SK-N-SH (cell line): ENCODE measurements at regions not wholly inside any gene's neighbourhood (a gene's known extent, or its start where the extent isn't known, plus 50 kb on each side); places are given as distances from the start of the nearest gene placed in this dataset.

ENCODE experiments used
- CTCF ChIA-PET: fragments of 300-600, 350-600 bp; formaldehyde crosslinking; extraction: SDS; loops from one replicate; lab custom pipeline; 2021; lab: Yijun Ruan, JAX
- POLR2A ChIA-PET: fragments of 350-600 bp; sonication (Branson Sonifier 250); formaldehyde crosslinking; extraction: SDS; loops from one replicate; lab custom pipeline; 2020; ENCODE audit warnings: antibody characterized with exemption, inconsistent platforms; lab: Yijun Ruan, JAX
- DNase-seq: peaks from one replicate; pipeline ENCODE4 v3.0.0; 2012
- H2AFZ ChIP-seq: fragments of 200-600 bp; sonication (generic); 2 replicates; pipeline ENCODE4 v1.8.1; 2016; ENCODE audit warnings: antibody characterized with exemption, mild to moderate bottlenecking, low read depth
- H3F3A ChIP-seq: fragments of 200-600 bp; sonication (generic); replicated peaks from 2 replicates; pipeline ENCODE3; 2016; ENCODE audit warnings: antibody characterized with exemption, mild to moderate bottlenecking; ENCODE audit not compliant: insufficient read depth
- H3K27ac ChIP-seq, 2 experiments: fragments of 200-500 bp in 1 of 2; fragments of 200-600 bp in 1 of 2; sonication (Bioruptor generic) in 1 of 2; sonication (generic), shearing (Covaris generic) in 1 of 2; 2 replicates each; pipeline versions ENCODE4 v1.5.1 to v1.6.1; 2014 to 2016; ENCODE audit warnings: low read depth in 2 of 2, inconsistent platforms in 1 of 2, low read length in 1 of 2, mild to moderate bottlenecking in 1 of 2, mixed read lengths in 1 of 2
- H3K27me3 ChIP-seq: fragments of 200-600 bp; sonication (generic), shearing (Covaris generic); 2 replicates; pipeline ENCODE4 v1.6.1; 2016; ENCODE audit warnings: mixed run types; ENCODE audit not compliant: insufficient read depth
- H3K36me3 ChIP-seq, 2 experiments: fragments of 200-500 bp in 1 of 2; fragments of 200-600 bp in 1 of 2; sonication (Bioruptor generic) in 1 of 2; sonication (generic) in 1 of 2; replicated peaks in 1 of 2; 2 replicates each; pipeline versions ENCODE3 to v1.5.1; 2014 to 2016; ENCODE audit warnings: low read length in 1 of 2, mild to moderate bottlenecking in 1 of 2; ENCODE audit not compliant: insufficient read depth in 2 of 2, control insufficient read depth in 1 of 2
- H3K4me1 ChIP-seq, 2 experiments: fragments of 200-500 bp in 1 of 2; fragments of 200-600 bp in 1 of 2; sonication (Bioruptor generic) in 1 of 2; sonication (generic), shearing (Covaris generic) in 1 of 2; 2 replicates each; pipeline versions ENCODE4 v1.5.1 to v1.6.1; 2014 to 2016; ENCODE audit warnings: low read depth in 1 of 2, low read length in 1 of 2, mixed run types in 1 of 2; ENCODE audit not compliant: insufficient read depth in 2 of 2, control insufficient read depth in 1 of 2
- H3K4me2 ChIP-seq: fragments of 200-600 bp; sonication (generic), shearing (Covaris generic); 2 replicates; pipeline ENCODE4 v1.6.1; 2017; ENCODE audit warnings: mixed run types
- H3K4me3 ChIP-seq, 2 experiments: fragments of 200-500 bp in 1 of 2; fragments of 200-600 bp in 1 of 2; sonication (Bioruptor generic) in 1 of 2; sonication (generic), shearing (Covaris generic) in 1 of 2; 2 replicates each; pipeline versions ENCODE4 v1.5.1 to v1.8.1; 2014 to 2016; ENCODE audit warnings: low read depth in 2 of 2, inconsistent platforms in 1 of 2, low read length in 1 of 2, mild to moderate bottlenecking in 1 of 2, mixed read lengths in 1 of 2, moderate library complexity in 1 of 2
- H3K79me2 ChIP-seq: fragments of 200-600 bp; sonication (generic); 2 replicates; pipeline ENCODE4 v1.8.1; 2017; ENCODE audit warnings: mild to moderate bottlenecking; ENCODE audit not compliant: insufficient read depth
- H3K9ac ChIP-seq: fragments of 200-600 bp; sonication (generic); 2 replicates; pipeline ENCODE4 v1.6.1; 2017; ENCODE audit warnings: mixed run types
- H3K9me2 ChIP-seq: fragments of 200-600 bp; sonication (generic); 2 replicates; pipeline ENCODE4 v1.6.1; 2017; ENCODE audit warnings: mixed run types
- H3K9me3 ChIP-seq: fragments of 200-600 bp; sonication (generic); 2 replicates; pipeline ENCODE4 v1.6.1; 2017; ENCODE audit warnings: mixed run types, mild to moderate bottlenecking, moderate library complexity
- H4K20me1 ChIP-seq: fragments of 200-600 bp; sonication (generic); 2 replicates; pipeline ENCODE4 v1.6.1; 2017; ENCODE audit warnings: mild to moderate bottlenecking, mixed run types; ENCODE audit not compliant: insufficient read depth
- EP300 ChIP-seq, 2 experiments: IDR thresholded peaks; 2 replicates each; pipeline versions ENCODE4 v1.4.0 to v1.6.1; 2012; ENCODE audit warnings: borderline replicate concordance in 1 of 2, low read depth in 1 of 2, low read length in 1 of 2
- EZH2phosphoT487 ChIP-seq: fragments of 200-600 bp; sonication (generic); IDR thresholded peaks from 2 replicates; pipeline ENCODE4 v1.6.1; 2017; ENCODE audit warnings: low read depth, mixed run types, mild to moderate bottlenecking, antibody characterized with exemption, moderate library complexity, borderline replicate concordance
- FOSL2 ChIP-seq: IDR thresholded peaks from 2 replicates; pipeline ENCODE4 v1.4.0; 2012; ENCODE audit warnings: low read depth, mild to moderate bottlenecking, moderate library complexity, borderline replicate concordance
- GATA2 ChIP-seq: sonication (generic); formaldehyde crosslinking; IDR thresholded peaks from 2 replicates; pipeline ENCODE4 v1.5.0; 2020; ENCODE audit warnings: mild to moderate bottlenecking, missing genetic modification reagents
- JUND ChIP-seq: IDR thresholded peaks from 2 replicates; pipeline ENCODE4 v1.4.0; 2012
- NFIC ChIP-seq: IDR thresholded peaks from 2 replicates; pipeline ENCODE4 v1.4.0; 2012; ENCODE audit warnings: borderline replicate concordance
- PBX3 ChIP-seq: IDR thresholded peaks from 2 replicates; pipeline ENCODE4; 2012
- POLR2AphosphoS5 ChIP-seq: IDR thresholded peaks from 2 replicates; pipeline ENCODE4 v1.6.1; 2012; ENCODE audit warnings: low read depth, low read length
- SMC3 ChIP-seq: IDR thresholded peaks from 2 replicates; pipeline ENCODE4 v1.6.1; 2012; ENCODE audit warnings: low read depth, low read length, improper control_type of control experiment
- TCF12 ChIP-seq: IDR thresholded peaks from 2 replicates; pipeline ENCODE4 v1.4.0; 2012
- ZBTB33 ChIP-seq: IDR thresholded peaks from 2 replicates; pipeline ENCODE4 v1.4.0; 2012; ENCODE audit warnings: low read depth, borderline replicate concordance
- WGBS: methylation state at CpG from one replicate; pipeline ENCODE4 v1.1.6; 2017; ENCODE audit warnings: low lambda C conversion rate; 5-methylcytosine and 5-hydroxymethylcytosine counted together

GRCh38 chr13:24032252-24032651 lies 128.3 kb upstream of the SPATA13 start:
- Histone ChIP-seq H3K27me3 (no peaks in the 10 kb centered on the region), H3K4me1 (peaks cover 16 to 17% of the 10 kb centered on the region in 2 experiments; a peak in 3 of 4 replicates), H3K79me2 (no peaks in the 10 kb centered on the region), H4K20me1 (no peaks in the 10 kb centered on the region), H2AFZ (no peak overlapping the region), H3K27ac (peak overlapping the region; percentile 56 to 74; a peak in 3 of 4 replicates), H3K9me2 (no peaks in the 10 kb centered on the region), H3K4me3 (no peak overlapping the region), H3K4me2 (0 out of 2 replicates have a peak overlapping the region, but pooled peaks have one; percentile 27), H3K9me3 (no peaks in the 10 kb centered on the region)
- WGBS: 26% methylated on average over 2 of the region's 2 CpGs
- CTCF ChIA-PET: interaction anchor here (1.0 to 1.4 kb wide), 2 partner anchors 12 to 15 kb away, joined by 3 to 6 read pairs; no protein-coding TSS in a partner anchor
- no peak for DNase-seq
- no peak for TF ChIP-seq ZBTB33
- peak; percentile 45; the same call in 1 of the 2 replicates for TF ChIP-seq PBX3
- no peak for TF ChIP-seq SMC3
- peak; percentile 42 for TF ChIP-seq TCF12
- peak; percentile 47; the same call in 1 of the 2 replicates for TF ChIP-seq NFIC
- TF ChIP-seq, all 33 proteins: peak for 3
- no peak overlapping the region for H3K9ac ChIP-seq
- no peaks in the 10 kb centered on the region for H3K36me3 ChIP-seq
- peaks cover 4% of the 10 kb centered on the region for H3F3A ChIP-seq
- POLR2A ChIA-PET: no interaction called here

- no peaks in the 10 kb centered on the region for H3K9me3 ChIP-seq
- 0 out of 4 replicates have a peak, but pooled peaks of 1 of the 2 experiments have one; percentile 7 for TF ChIP-seq EP300 (IDR thresholded peaks at IDR 0.05; ENCODE audit: borderline replicate concordance in 1 of 2, low read depth in 1 of 2, low read length in 1 of 2)
- TF ChIP-seq TCF12: peak; percentile 43
- TF ChIP-seq GATA2 (CRISPR knock-in tag): no peak
- peak; percentile 46; the same call in 1 of the 2 replicates for TF ChIP-seq FOSL2
- no peak for TF ChIP-seq POLR2AphosphoS5
- 0 out of 2 replicates have a peak, but pooled peaks have one; percentile 21 for TF ChIP-seq PBX3
- peak; percentile 39 for TF ChIP-seq JUND
- no peak for TF ChIP-seq EZH2phosphoT487
- no peak overlapping the region for H2AFZ ChIP-seq
- no peaks in the 10 kb centered on the region for H3K9me2 ChIP-seq
- no peaks in the 10 kb centered on the region for H3K36me3 ChIP-seq
- no peaks in the 10 kb centered on the region for H3K27me3 ChIP-seq
- no peak overlapping the region for H3K4me3 ChIP-seq
- ChIA-PET CTCF (interaction anchor here (1.0 to 1.4 kb wide), 3 partner anchors 9 to 15 kb away, joined by 3 to 6 read pairs (median 3); no protein-coding TSS in a partner anchor), POLR2A (no interaction called here)
- no peaks in the 10 kb centered on the region for H3K79me2 ChIP-seq
- H3K9ac ChIP-seq: no peak overlapping the region
- H3K4me1 ChIP-seq: peaks cover 16 to 17% of the 10 kb centered on the region in 2 experiments; a peak in 3 of 4 replicates
- 0 out of 2 replicates have a peak overlapping the region, but pooled peaks have one; percentile 27 for H3K4me2 ChIP-seq
- H3K27ac ChIP-seq: peak overlapping the region; percentile 56 to 74; a peak in 3 of 4 replicates
- 53% methylated on average over 2 of the region's 2 CpGs for WGBS
- no peak for DNase-seq
- no peaks in the 10 kb centered on the region for H4K20me1 ChIP-seq
- peaks cover 4% of the 10 kb centered on the region for H3F3A ChIP-seq
Measured at GRCh38 chr13:24032674-24033073, 127.8 kb upstream of the SPATA13 start.
